ENCODE measurements at regions not wholly inside any gene's neighbourhood (a gene's known extent, or its start where the extent isn't known, plus 50 kb on each side); places are given as distances from the start of the nearest gene placed in this dataset.

DNA sequence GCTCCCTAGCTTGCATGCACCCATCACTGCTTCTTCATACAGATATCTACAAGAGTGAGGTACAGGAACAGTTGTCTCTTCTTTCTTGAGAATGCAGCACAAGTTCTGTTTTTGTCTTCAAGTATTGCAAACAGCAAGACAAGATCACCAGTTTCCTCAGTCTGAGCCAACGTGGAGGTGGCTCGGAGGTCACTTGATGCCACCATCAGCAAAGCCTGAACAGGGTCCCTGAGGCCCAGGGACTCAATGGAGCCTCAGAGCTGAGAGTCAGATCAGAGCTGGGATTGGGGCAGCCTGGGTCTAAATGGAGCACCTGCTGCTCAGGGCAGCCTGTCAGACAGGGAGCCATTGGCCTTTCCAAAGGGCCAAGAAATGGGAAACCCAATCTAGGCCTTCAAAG is 290.7 kb upstream of the ID2 start:
- no peaks in the 10 kb centered on the region for H3K4me1 ChIP-seq (ENCODE audit: control insufficient read depth, insufficient read depth, low read length)
- H3K27ac ChIP-seq (ENCODE audit: extremely low read depth, low read depth, low read length), result no peak overlapping the region
- TF ChIP-seq, protein P1, sequence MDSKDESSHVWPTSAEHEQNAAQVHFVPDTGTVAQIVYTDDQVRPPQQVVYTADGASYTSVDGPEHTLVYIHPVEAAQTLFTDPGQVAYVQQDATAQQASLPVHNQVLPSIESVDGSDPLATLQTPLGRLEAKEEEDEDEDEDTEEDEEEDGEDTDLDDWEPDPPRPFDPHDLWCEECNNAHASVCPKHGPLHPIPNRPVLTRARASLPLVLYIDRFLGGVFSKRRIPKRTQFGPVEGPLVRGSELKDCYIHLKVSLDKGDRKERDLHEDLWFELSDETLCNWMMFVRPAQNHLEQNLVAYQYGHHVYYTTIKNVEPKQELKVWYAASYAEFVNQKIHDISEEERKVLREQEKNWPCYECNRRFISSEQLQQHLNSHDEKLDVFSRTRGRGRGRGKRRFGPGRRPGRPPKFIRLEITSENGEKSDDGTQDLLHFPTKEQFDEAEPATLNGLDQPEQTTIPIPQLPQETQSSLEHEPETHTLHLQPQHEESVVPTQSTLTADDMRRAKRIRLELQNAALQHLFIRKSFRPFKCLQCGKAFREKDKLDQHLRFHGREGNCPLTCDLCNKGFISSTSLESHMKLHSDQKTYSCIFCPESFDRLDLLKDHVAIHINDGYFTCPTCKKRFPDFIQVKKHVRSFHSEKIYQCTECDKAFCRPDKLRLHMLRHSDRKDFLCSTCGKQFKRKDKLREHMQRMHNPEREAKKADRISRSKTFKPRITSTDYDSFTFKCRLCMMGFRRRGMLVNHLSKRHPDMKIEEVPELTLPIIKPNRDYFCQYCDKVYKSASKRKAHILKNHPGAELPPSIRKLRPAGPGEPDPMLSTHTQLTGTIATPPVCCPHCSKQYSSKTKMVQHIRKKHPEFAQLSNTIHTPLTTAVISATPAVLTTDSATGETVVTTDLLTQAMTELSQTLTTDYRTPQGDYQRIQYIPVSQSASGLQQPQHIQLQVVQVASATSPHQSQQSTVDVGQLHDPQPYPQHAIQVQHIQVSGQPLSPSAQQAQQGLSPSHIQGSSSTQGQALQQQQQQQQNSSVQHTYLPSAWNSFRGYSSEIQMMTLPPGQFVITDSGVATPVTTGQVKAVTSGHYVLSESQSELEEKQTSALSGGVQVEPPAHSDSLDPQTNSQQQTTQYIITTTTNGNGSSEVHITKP (tag by site-specific recombination; IDR thresholded peaks at IDR 0.05), result no peak
- no peak for TF ChIP-seq WT1 (tag by site-specific recombination; IDR thresholded peaks at IDR 0.05)
- TF ChIP-seq, protein P2, sequence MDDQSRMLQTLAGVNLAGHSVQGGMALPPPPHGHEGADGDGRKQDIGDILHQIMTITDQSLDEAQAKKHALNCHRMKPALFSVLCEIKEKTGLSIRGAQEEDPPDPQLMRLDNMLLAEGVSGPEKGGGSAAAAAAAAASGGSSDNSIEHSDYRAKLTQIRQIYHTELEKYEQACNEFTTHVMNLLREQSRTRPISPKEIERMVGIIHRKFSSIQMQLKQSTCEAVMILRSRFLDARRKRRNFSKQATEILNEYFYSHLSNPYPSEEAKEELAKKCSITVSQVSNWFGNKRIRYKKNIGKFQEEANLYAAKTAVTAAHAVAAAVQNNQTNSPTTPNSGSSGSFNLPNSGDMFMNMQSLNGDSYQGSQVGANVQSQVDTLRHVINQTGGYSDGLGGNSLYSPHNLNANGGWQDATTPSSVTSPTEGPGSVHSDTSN (CRISPR knock-in tag; IDR thresholded peaks at IDR 0.05), result no peak
- no peak for TF ChIP-seq ZSCAN4 (tag by site-specific recombination; IDR thresholded peaks at IDR 0.05)
- TF ChIP-seq ZBTB8A (tag by site-specific recombination; IDR thresholded peaks at IDR 0.05), result no peak
- TF ChIP-seq ZNF138 (tag by site-specific recombination; IDR thresholded peaks at IDR 0.05; ENCODE audit: borderline replicate concordance), result no peak
- TF ChIP-seq SP2 (tag by site-specific recombination; IDR thresholded peaks at IDR 0.05), result no peak
- no peak for TF ChIP-seq ZBTB7A (tag by site-specific recombination; IDR thresholded peaks at IDR 0.05; ENCODE audit: low read depth)
- no peak for TF ChIP-seq ZNF658 (tag by site-specific recombination; IDR thresholded peaks at IDR 0.05)
- TF ChIP-seq ZFP69B (tag by site-specific recombination; IDR thresholded peaks at IDR 0.05), result no peak
- TF ChIP-seq ZNF2 (tag by site-specific recombination; IDR thresholded peaks at IDR 0.05), result no peak
- TF ChIP-seq ZNF843 (tag by site-specific recombination; IDR thresholded peaks at IDR 0.05), result no peak
- no peak for TF ChIP-seq TCF7L2 (IDR thresholded peaks at IDR 0.05; ENCODE audit: borderline replicate concordance, low read depth, low read length)
- no peak for TF ChIP-seq ZNF280D (tag by site-specific recombination; IDR thresholded peaks at IDR 0.05)
- no peak for TF ChIP-seq ZNF473 (tag by site-specific recombination; IDR thresholded peaks at IDR 0.05)
- ChIA-PET POLR2A (no interaction called here), CTCF (no interaction called here)
- no peaks in the 10 kb centered on the region for H3K9me3 ChIP-seq (ENCODE audit: control insufficient read depth, insufficient read depth, low read depth, low read length)
- H3K4me3 ChIP-seq (ENCODE audit: low read depth, low read length), result no peak overlapping the region
- no peaks in the 10 kb centered on the region for H3K36me3 ChIP-seq (ENCODE audit: control insufficient read depth in 2 of 2, insufficient read depth in 1 of 2, low read length in 2 of 2)

GRCh38 chr2:8391584-8391983 is 290.3 kb upstream of the ID2 start:
- no peaks in the 10 kb centered on the region for H3K4me1 ChIP-seq (ENCODE audit: control insufficient read depth, insufficient read depth, low read length)
- H3K27ac ChIP-seq (ENCODE audit: extremely low read depth, low read depth, low read length), result no peak overlapping the region
- ChIA-PET CTCF (no interaction called here), POLR2A (no interaction called here)
- H3K9me3 ChIP-seq (ENCODE audit: control insufficient read depth, insufficient read depth, low read depth, low read length), result no peaks in the 10 kb centered on the region
- H3K36me3 ChIP-seq (ENCODE audit: control insufficient read depth in 2 of 2, insufficient read depth in 1 of 2, low read length in 2 of 2), result no peaks in the 10 kb centered on the region
- H3K4me3 ChIP-seq (ENCODE audit: low read depth, low read length), result no peak overlapping the region
- TF ChIP-seq ZBTB10 (tag by site-specific recombination; IDR thresholded peaks at IDR 0.05) (no peak), ZNF626 (tag by site-specific recombination; IDR thresholded peaks at IDR 0.05) (no peak), ZNF280D (tag by site-specific recombination; IDR thresholded peaks at IDR 0.05) (no peak), ZNF768 (tag by site-specific recombination; IDR thresholded peaks at IDR 0.05) (no peak)
- TF ChIP-seq, protein P3, sequence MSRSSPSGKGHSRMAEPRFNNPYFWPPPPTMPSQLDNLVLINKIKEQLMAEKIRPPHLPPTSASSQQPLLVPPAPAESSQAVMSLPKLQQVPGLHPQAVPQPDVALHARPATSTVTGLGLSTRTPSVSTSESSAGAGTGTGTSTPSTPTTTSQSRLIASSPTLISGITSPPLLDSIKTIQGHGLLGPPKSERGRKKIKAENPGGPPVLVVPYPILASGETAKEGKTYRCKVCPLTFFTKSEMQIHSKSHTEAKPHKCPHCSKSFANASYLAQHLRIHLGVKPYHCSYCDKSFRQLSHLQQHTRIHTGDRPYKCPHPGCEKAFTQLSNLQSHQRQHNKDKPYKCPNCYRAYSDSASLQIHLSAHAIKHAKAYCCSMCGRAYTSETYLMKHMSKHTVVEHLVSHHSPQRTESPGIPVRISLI (tag by site-specific recombination; IDR thresholded peaks at IDR 0.05), result no peak
